GM12892 (cell line): ENCODE measurements at regions not wholly inside any gene's neighbourhood (a gene's known extent, or its start where the extent isn't known, plus 50 kb on each side); places are given as distances from the start of the nearest gene placed in this dataset.

ENCODE experiments used
- POLR2A ChIP-seq: IDR thresholded peaks from 2 replicates; pipeline ENCODE4 v1.6.1; 2011; ENCODE audit warnings: low read depth, low read length, control low read depth
- POLR2AphosphoS5 ChIP-seq: IDR thresholded peaks from 2 replicates; pipeline ENCODE4 v1.6.1; 2011; ENCODE audit warnings: low read depth, low read length, control low read depth
- TAF1 ChIP-seq: IDR thresholded peaks from 2 replicates; pipeline ENCODE4 v1.6.1; 2011; ENCODE audit warnings: low read depth, mild to moderate bottlenecking, control low read depth, low read length, borderline replicate concordance

DNA sequence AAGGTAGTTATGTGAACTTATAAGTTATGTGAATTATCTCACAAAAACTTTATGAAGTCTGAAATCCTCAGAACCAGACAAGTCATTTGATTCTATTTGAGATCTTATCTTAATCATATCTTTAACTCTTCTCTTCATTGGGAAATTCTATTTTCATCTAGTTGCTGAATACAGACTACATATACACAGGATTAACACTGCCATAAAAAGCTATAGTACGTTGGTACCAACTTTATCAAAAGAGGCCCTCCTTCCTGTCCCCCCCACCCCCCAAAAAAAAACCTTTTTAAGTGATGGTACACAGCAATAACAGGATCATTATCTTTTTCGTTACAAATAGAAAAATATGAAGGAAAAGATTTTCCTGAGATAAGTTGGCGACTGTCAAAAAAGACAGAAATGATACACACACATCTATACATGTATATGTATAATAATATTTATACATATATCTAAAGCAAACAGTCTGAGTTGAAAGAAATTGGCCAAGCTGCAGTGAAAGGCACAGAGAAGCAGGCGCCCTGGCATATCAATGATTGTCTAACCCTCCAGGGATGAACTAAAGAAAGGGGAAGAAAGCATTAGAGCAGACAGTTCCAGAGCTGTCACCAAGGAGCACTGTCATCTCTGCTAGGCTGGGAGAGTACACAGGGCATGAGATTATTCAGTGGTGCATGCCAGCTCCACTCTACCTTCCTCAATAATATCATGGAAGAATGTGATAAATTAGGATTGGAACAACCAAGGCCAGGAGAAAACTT lies 116.7 kb downstream of the KLF12 start:
- no peak for TF ChIP-seq POLR2A
- TF ChIP-seq TAF1 = no peak
- TF ChIP-seq POLR2AphosphoS5 = no peak
